AG04450 (cell line): ENCODE measurements at regions not wholly inside any gene's neighbourhood (a gene's known extent, or its start where the extent isn't known, plus 50 kb on each side); places are given as distances from the start of the nearest gene placed in this dataset.

Source experiments
- CTCF ChIA-PET: fragments of 300-600, 350-600 bp; formaldehyde crosslinking; extraction: SDS; loops from one replicate; lab custom pipeline; 2022; ENCODE audit warnings: antibody characterized with exemption, inconsistent platforms; lab: Charles Lee
- POLR2A ChIA-PET: fragments of 350-600 bp; formaldehyde crosslinking; extraction: SDS; loops from one replicate; lab custom pipeline; 2021; ENCODE audit warnings: antibody characterized with exemption, inconsistent platforms; lab: Yijun Ruan, JAX
- DNase-seq: peaks from one replicate; pipeline ENCODE4 v3.0.0-alpha.2; 2011; ENCODE audit warnings: low read depth, low spot score
- H3K27ac ChIP-seq: one replicate; pipeline ENCODE4 v1.5.1; 2012; ENCODE audit warnings: low read depth, low read length, control low read depth
- H3K27me3 ChIP-seq: one replicate; pipeline ENCODE4 v1.6.0; 2012; ENCODE audit warnings: low read length; ENCODE audit not compliant: control insufficient read depth, insufficient read depth
- H3K4me3 ChIP-seq: 2 replicates; pipeline ENCODE4 v1.5.1; 2011; ENCODE audit warnings: mild to moderate bottlenecking, low read depth, low read length, control low read depth
- H3K9me3 ChIP-seq: 2 replicates; pipeline ENCODE4 v1.5.1; 2012; ENCODE audit warnings: low read length; ENCODE audit not compliant: control insufficient read depth, insufficient read depth
- TF ChIP-seq, protein P1 (sequence below): IDR thresholded peaks from 2 replicates; pipeline ENCODE4 v1.5.1; 2011; ENCODE audit warnings: low read depth, low read length, control low read depth, inconsistent platforms

DNA sequence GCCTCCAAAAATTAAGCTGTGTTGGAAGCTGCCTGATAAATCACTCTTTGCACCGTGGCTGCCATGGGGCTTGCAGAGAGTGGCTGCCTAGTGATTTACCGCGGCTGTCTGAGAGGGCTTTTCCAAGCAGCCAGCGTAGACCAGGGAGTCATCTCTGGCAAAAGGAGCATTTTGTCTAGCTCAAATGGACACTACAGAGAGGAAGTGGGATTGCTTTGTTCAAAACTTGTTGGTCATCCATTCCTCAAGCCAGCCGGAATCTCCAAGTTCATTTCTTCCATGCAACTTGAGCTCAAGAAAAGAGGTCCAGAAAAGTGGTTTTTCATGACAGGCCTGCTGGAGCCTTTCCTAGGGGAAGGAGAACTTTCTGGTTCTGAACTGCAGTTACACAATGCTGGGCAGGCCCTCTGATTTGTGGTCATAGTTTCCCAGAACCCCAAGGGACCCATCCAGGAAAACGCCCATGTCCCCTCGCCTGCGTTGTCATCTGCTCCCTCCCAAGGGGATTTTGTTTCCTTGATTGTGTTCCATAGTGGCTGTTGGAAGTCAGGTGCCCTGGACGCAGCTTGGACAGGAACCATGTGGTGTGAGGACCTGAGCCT is 108.1 kb downstream of the TRIB2 start:
- ChIA-PET POLR2A (no interaction called here), CTCF (interaction anchor here (1.0 to 2.5 kb wide), 2 partner anchors 106 to 109 kb away, joined by 3 to 11 read pairs; partner anchors contain the start of gene TRIB2)
- H3K27ac ChIP-seq = no peak overlapping the region
- no peaks in the 10 kb centered on the region for H3K27me3 ChIP-seq
- TF ChIP-seq, protein P1, sequence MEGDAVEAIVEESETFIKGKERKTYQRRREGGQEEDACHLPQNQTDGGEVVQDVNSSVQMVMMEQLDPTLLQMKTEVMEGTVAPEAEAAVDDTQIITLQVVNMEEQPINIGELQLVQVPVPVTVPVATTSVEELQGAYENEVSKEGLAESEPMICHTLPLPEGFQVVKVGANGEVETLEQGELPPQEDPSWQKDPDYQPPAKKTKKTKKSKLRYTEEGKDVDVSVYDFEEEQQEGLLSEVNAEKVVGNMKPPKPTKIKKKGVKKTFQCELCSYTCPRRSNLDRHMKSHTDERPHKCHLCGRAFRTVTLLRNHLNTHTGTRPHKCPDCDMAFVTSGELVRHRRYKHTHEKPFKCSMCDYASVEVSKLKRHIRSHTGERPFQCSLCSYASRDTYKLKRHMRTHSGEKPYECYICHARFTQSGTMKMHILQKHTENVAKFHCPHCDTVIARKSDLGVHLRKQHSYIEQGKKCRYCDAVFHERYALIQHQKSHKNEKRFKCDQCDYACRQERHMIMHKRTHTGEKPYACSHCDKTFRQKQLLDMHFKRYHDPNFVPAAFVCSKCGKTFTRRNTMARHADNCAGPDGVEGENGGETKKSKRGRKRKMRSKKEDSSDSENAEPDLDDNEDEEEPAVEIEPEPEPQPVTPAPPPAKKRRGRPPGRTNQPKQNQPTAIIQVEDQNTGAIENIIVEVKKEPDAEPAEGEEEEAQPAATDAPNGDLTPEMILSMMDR = no peak
- no peak for DNase-seq
- H3K9me3 ChIP-seq = no peaks in the 10 kb centered on the region
- no peak overlapping the region for H3K4me3 ChIP-seq

- ChIA-PET POLR2A (no interaction called here), CTCF (interaction anchor here (2.5 kb wide), 1 partner anchor 105 kb away, joined by 11 read pairs; no protein-coding TSS in a partner anchor)
- TF ChIP-seq, protein P1 = no peak
- Histone ChIP-seq H3K27me3 (no peaks in the 10 kb centered on the region), H3K4me3 (no peak overlapping the region), H3K27ac (no peak overlapping the region), H3K9me3 (no peaks in the 10 kb centered on the region)
- no peak for DNase-seq
Measured at GRCh38 chr2:12826781-12827180, 110.0 kb downstream of the TRIB2 start.

DNA sequence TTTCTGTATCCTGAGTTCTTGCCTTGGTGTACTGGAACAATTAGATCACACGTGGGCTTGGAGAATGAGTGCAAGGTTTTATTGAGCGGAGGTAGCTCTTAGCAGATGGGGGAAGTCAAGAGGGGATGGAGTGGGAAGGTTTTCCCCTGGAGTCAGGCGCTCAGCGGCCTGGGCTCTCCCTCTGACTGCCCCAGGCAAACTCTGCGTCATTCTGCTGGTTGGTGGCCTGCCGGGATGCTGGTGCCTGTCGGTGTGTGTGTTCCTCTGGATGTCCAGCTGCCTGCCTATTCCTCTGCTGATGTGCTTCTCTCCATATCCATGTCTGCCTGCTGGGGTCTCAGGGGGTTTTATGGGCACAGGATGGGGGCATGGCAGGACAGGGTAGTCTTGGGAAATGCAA is 111.0 kb downstream of the TRIB2 start:
- Histone ChIP-seq H3K27ac (no peak overlapping the region), H3K27me3 (no peaks in the 10 kb centered on the region), H3K4me3 (no peak overlapping the region), H3K9me3 (no peaks in the 10 kb centered on the region)
- ChIA-PET POLR2A (no interaction called here), CTCF (interaction anchor here (0.7 kb wide), 1 partner anchor 195 kb away, joined by 6 read pairs; no protein-coding TSS in a partner anchor)
- TF ChIP-seq, protein P1 = no peak
- no peak for DNase-seq

DNA sequence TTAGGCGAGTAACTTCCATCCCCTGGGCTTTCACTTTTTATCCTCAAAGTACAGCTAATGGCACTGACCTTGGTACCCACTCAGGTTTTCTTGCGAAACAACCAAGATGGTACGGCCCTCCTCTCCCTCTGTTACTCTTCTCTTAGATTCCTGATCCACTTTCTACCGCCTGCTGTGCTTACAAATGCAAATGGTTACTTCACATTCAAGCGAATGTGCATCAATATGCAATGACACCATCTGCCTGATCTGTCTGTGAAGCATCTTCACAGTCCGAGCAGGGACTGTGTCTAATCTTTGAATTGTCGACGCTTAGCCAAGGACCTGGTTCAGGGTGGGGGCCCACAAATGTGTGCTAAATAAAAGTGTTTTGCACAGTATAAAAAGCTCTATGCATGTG is 112.2 kb downstream of the TRIB2 start:
- no peaks in the 10 kb centered on the region for H3K27me3 ChIP-seq
- no peaks in the 10 kb centered on the region for H3K9me3 ChIP-seq
- ChIA-PET POLR2A (no interaction called here), CTCF (no interaction called here)
- TF ChIP-seq, protein P1 = no peak
- no peak overlapping the region for H3K27ac ChIP-seq
- H3K4me3 ChIP-seq = no peak overlapping the region
- DNase-seq = no peak

- TF ChIP-seq, protein P1 = no peak
- CTCF ChIA-PET = no interaction called here
- Histone ChIP-seq H3K27me3 (no peaks in the 10 kb centered on the region), H3K27ac (no peak overlapping the region), H3K4me3 (no peak overlapping the region), H3K9me3 (no peaks in the 10 kb centered on the region)
- DNase-seq = no peak
- POLR2A ChIA-PET = no interaction called here
Measured at GRCh38 chr2:12831016-12831415, 114.3 kb downstream of the TRIB2 start.
